Body of pancreas (tissue), 4 donors: ENCODE measurements at regions not wholly inside any gene's neighbourhood (a gene's known extent, or its start where the extent isn't known, plus 50 kb on each side); places are given as distances from the start of the nearest gene placed in this dataset.

Experiments
- POLR2A ChIP-seq, 3 donors: fragments of 450-650 bp; IDR thresholded peaks; one replicate each; pipeline ENCODE4 v1.6.1; 2016; ENCODE audit warnings: antibody characterized with exemption in 3 of 3, mild to moderate bottlenecking in 2 of 3
- TF ChIP-seq, protein P1 (sequence below), 7 experiments: fragments of 450-650 bp in 4 of 7; fragments of 200-600 bp in 3 of 7; sonication (generic) in 3 of 7; IDR thresholded peaks; one replicate each; pipeline ENCODE4 v1.5.1; 2016 to 2019; ENCODE audit warnings: antibody characterized with exemption in 7 of 7

DNA sequence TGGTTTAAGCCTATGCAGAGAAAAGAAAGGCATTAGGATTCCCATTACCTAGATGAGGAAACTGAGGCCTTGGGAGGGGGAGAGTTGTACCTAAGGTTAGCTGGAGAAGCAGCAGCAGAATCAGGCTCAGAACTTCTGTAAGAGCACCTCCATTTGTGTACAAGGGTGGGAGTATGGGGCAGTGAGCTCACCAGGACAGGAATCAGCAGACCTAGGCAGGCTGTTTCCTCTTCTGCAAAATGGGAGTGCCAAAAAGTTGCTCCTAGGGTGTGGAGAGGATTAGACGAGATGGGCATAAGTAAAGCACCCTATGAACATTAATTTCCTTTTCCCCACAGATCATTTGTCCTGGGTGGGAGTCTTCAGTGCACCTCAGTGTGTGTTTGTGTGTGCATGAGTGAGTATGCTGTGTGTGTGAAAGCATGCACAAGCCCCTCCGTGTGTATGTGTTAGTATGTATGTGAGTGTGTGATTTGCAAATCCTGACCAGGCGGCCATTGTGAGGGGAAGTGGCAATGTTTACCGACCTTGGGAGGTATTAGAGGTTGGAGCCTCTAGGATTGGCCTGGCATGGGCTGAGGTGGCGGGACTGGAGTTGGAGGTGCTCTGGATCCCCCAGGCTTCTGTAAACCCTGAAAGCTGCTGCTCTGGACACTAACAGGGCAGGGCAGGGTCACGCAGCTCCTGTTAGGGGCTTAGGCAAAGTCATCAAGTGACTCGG lies 78.8 kb downstream of the VEGFA start:
- TF ChIP-seq POLR2A (IDR thresholded peaks at IDR 0.05) = no peak
- TF ChIP-seq, protein P1, sequence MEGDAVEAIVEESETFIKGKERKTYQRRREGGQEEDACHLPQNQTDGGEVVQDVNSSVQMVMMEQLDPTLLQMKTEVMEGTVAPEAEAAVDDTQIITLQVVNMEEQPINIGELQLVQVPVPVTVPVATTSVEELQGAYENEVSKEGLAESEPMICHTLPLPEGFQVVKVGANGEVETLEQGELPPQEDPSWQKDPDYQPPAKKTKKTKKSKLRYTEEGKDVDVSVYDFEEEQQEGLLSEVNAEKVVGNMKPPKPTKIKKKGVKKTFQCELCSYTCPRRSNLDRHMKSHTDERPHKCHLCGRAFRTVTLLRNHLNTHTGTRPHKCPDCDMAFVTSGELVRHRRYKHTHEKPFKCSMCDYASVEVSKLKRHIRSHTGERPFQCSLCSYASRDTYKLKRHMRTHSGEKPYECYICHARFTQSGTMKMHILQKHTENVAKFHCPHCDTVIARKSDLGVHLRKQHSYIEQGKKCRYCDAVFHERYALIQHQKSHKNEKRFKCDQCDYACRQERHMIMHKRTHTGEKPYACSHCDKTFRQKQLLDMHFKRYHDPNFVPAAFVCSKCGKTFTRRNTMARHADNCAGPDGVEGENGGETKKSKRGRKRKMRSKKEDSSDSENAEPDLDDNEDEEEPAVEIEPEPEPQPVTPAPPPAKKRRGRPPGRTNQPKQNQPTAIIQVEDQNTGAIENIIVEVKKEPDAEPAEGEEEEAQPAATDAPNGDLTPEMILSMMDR (IDR thresholded peaks at IDR 0.05) = no peak
